GM12878 (cell line): ENCODE measurements at regions not wholly inside any gene's neighbourhood (a gene's known extent, or its start where the extent isn't known, plus 50 kb on each side); places are given as distances from the start of the nearest gene placed in this dataset.

ENCODE experiments used
- ATAC-seq: fragments of 200-7000 bp; cut with Tn5 transposase; 3 replicates; pipeline ENCODE4 v1.9.1; 2020; ENCODE audit warnings: mild to moderate bottlenecking, moderate library complexity
- BruUV-seq: library from RNA; stranded (reverse); fragments of 400-500 nt; replicated peaks from 2 replicates; lab custom pipeline; 2021; lab: Mats Ljungman, UMichigan
- CTCF ChIA-PET: fragments of 300-600 bp; sonication (Branson Sonifier 250); formaldehyde crosslinking; extraction: SDS; loops from one replicate; lab custom pipeline; 2021; ENCODE audit warnings: inconsistent platforms; lab: Yijun Ruan, JAX
- POLR2A ChIA-PET: fragments of 350-600 bp; formaldehyde crosslinking; extraction: SDS; loops from one replicate; lab custom pipeline; 2021; ENCODE audit warnings: inconsistent platforms; lab: Charles Lee
- RAD21 ChIA-PET: fragments of 300-600 bp; sonication (Branson Sonifier 250); formaldehyde crosslinking; loops from one replicate; lab custom pipeline; 2023; ENCODE audit warnings: antibody characterized with exemption; ENCODE audit not compliant: unreplicated experiment; lab: Charles Lee
- SMC1A ChIA-PET: fragments of 300-600 bp; sonication (Branson Sonifier 250); formaldehyde crosslinking; loops from one replicate; lab custom pipeline; 2023; ENCODE audit not compliant: unreplicated experiment, uncharacterized antibody; lab: Charles Lee
- DNase-seq: peaks from one replicate; pipeline ENCODE4 v3.0.0-alpha.2; 2011; ENCODE audit warnings: low read depth, low spot score
- FAIRE-seq: peaks from 3 replicates; lab custom pipeline; 2011; peaks lifted over from hg19 to GRCh38; lab: Jason Lieb, UNC
- H2AFZ ChIP-seq: 2 replicates; pipeline ENCODE4 v1.6.0; 2011; ENCODE audit warnings: low read depth, low read length, control low read depth; ENCODE audit not compliant: control insufficient read depth
- H3K27ac ChIP-seq: 2 replicates; pipeline ENCODE4 v1.5.1; 2011; ENCODE audit warnings: control low read depth; ENCODE audit not compliant: control insufficient read depth, insufficient read depth
- H3K27me3 ChIP-seq, 2 experiments: replicated peaks in 1 of 2; 2 replicates each; pipeline versions ENCODE4 v1.6.0 to v1.6.1; 2011; ENCODE audit warnings: low read length in 1 of 2; ENCODE audit not compliant: control insufficient read depth in 2 of 2, insufficient read depth in 2 of 2
- H3K36me3 ChIP-seq, 2 experiments: 2 replicates each; pipeline ENCODE4 v1.5.1; 2011; ENCODE audit warnings: low read length in 1 of 2; ENCODE audit not compliant: control insufficient read depth in 2 of 2, insufficient read depth in 2 of 2
- H3K4me1 ChIP-seq: 2 replicates; pipeline ENCODE4 v1.6.1; 2011; ENCODE audit warnings: mild to moderate bottlenecking, low read length, moderate library complexity, mixed read lengths; ENCODE audit not compliant: control insufficient read depth, insufficient read depth
- H3K4me2 ChIP-seq: 2 replicates; pipeline ENCODE4 v1.6.0; 2011; ENCODE audit warnings: control low read depth; ENCODE audit not compliant: control insufficient read depth, insufficient read depth
- H3K4me3 ChIP-seq: fragments of 200-600 bp; sonication (generic); 2 replicates; pipeline ENCODE4 v1.5.1; 2016
- H3K79me2 ChIP-seq: 2 replicates; pipeline ENCODE4 v1.6.0; 2011; ENCODE audit warnings: low read length; ENCODE audit not compliant: control insufficient read depth, insufficient read depth
- H3K9ac ChIP-seq: 2 replicates; pipeline ENCODE4 v1.8.0; 2011; ENCODE audit warnings: low read length, control low read depth, mixed read lengths; ENCODE audit not compliant: control insufficient read depth, insufficient read depth
- H3K9me3 ChIP-seq: replicated peaks from 3 replicates; pipeline ENCODE4 v1.5.1; 2011; ENCODE audit warnings: mild to moderate bottlenecking, low read length; ENCODE audit not compliant: control insufficient read depth, insufficient read depth
- H4K20me1 ChIP-seq: 2 replicates; pipeline ENCODE4 v1.6.0; 2011; ENCODE audit not compliant: control insufficient read depth, insufficient read depth
- BRCA1 ChIP-seq: IDR thresholded peaks from 2 replicates; pipeline ENCODE4 v1.6.1; 2011; ENCODE audit warnings: low read depth, low read length, improper control_type of control experiment
- CHD1 ChIP-seq: IDR thresholded peaks from 2 replicates; pipeline ENCODE4 v1.6.1; 2012; ENCODE audit warnings: low read depth, low read length, improper control_type of control experiment
- FOS ChIP-seq: IDR thresholded peaks from 3 replicates; pipeline ENCODE4 v1.6.1; 2011; ENCODE audit warnings: borderline replicate concordance; ENCODE audit not compliant: insufficient read length; ENCODE audit errors: extremely low read depth
- HDAC2 ChIP-seq: fragments of 200-600 bp; sonication (generic); IDR thresholded peaks from 2 replicates; pipeline ENCODE4 v1.6.1; 2017
- JUND ChIP-seq: IDR thresholded peaks from 2 replicates; pipeline ENCODE4 v1.6.1; 2012; ENCODE audit warnings: low read depth, mild to moderate bottlenecking, low read length, improper control_type of control experiment, moderate library complexity
- MXI1 ChIP-seq: fragments of 150-350 bp; IDR thresholded peaks from 2 replicates; pipeline ENCODE4 v1.6.1; 2011; ENCODE audit warnings: low read depth, mild to moderate bottlenecking, inconsistent platforms, low read length, improper control_type of control experiment
- NFIC ChIP-seq: IDR thresholded peaks from 2 replicates; pipeline ENCODE4 v1.6.1; 2012; ENCODE audit warnings: low read depth, mild to moderate bottlenecking, inconsistent platforms, low read length, moderate library complexity
- RELA ChIP-seq: fragments of 450-650 bp; IDR thresholded peaks from 2 replicates; pipeline ENCODE4 v1.8.0; 2014; ENCODE audit warnings: borderline replicate concordance; ENCODE audit not compliant: partially characterized antibody
- SUZ12 ChIP-seq: fragments of 200-600 bp; sonication (generic); IDR thresholded peaks from one replicate; pipeline ENCODE4 v1.6.1; 2018; ENCODE audit warnings: antibody characterized with exemption, mild to moderate bottlenecking; ENCODE audit not compliant: unreplicated experiment
- TCF7 ChIP-seq: IDR thresholded peaks from 2 replicates; pipeline ENCODE4 v1.6.1; 2014; ENCODE audit warnings: antibody characterized with exemption, borderline replicate concordance
- YY1 ChIP-seq: IDR thresholded peaks from 2 replicates; pipeline ENCODE4 v1.6.1; 2011; ENCODE audit warnings: low read depth, mild to moderate bottlenecking, low read length
- WGBS: methylation state at CpG from one replicate; pipeline ENCODE4 v1.1.6; 2016; ENCODE audit warnings: low lambda C conversion rate; ENCODE audit not compliant: insufficient replicate concordance, insufficient coverage; ENCODE audit errors: missing lambda C conversion rate; 5-methylcytosine and 5-hydroxymethylcytosine counted together
- in situ Hi-C: fragments of 300-500 bp; cut with MboI; formaldehyde crosslinking; loops from 9 replicates; pipeline ENCODE4 v1.14.3; 2018; ENCODE audit warnings: mixed read lengths
- intact Hi-C: fragments of 100-400 bp; cut with micrococcal nuclease; formaldehyde crosslinking; loops from one replicate; pipeline ENCODE4 v1.14.2; 2022; ENCODE audit not compliant: unreplicated experiment
- TF ChIP-seq, protein P1 (sequence below): IDR thresholded peaks from 2 replicates; pipeline ENCODE4 v1.6.1; 2012; ENCODE audit warnings: low read depth, low read length, improper control_type of control experiment
- TF ChIP-seq, protein P2 (sequence below): fragments of 450-650 bp; IDR thresholded peaks from 2 replicates; pipeline ENCODE4 v1.6.1; 2016; ENCODE audit warnings: mild to moderate bottlenecking
- TF ChIP-seq, protein P3 (sequence below): fragments of 450-650 bp; IDR thresholded peaks from 2 replicates; pipeline ENCODE4 v1.6.1; 2014; ENCODE audit warnings: mild to moderate bottlenecking
- TF ChIP-seq, protein P4 (sequence below): fragments of 450-650 bp; IDR thresholded peaks from 2 replicates; pipeline ENCODE4 v1.6.1; 2017; ENCODE audit warnings: borderline replicate concordance

DNA sequence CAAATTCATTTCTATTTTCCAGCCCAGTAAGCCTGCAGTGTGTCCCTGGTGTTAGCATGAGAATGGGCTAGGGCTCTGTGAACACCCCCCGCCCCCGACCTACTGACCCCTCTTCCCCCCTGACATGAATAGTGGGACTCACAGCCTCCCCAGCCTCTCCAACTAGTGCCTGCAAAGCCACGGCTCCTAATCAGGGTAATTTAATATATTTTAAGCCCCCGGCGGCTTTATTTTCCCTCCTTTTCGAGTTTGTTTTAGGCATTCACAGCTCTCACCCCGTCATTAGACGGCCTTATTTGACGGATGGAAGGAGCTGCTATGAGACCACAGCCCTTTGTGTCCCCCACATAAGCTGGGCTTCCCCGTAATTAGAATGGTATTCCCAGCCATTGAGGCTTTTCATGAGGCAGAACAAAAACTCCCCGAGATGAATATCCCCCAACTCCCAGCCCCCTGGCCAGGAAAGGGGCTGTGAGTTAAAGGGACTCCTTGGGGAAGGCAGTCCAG is 78.3 kb upstream of the POLG start:
- ChIA-PET SMC1A (no interaction called here), CTCF (interaction anchor here (0.7 to 1.4 kb wide), 2 partner anchors 9 to 56 kb away, joined by 3 to 5 read pairs; no protein-coding TSS in a partner anchor), RAD21 (interaction anchor here (1.0 kb wide), 1 partner anchor 15 kb away, joined by 3 read pairs; no protein-coding TSS in a partner anchor), POLR2A (interaction anchor here (0.6 kb wide), 1 partner anchor 18 kb away, joined by 6 read pairs; no protein-coding TSS in a partner anchor)
- no peak for ATAC-seq
- Histone ChIP-seq H3K4me1 (peaks cover 5% of the 10 kb centered on the region), H2AFZ (no peak overlapping the region), H3K9me3 (no peaks in the 10 kb centered on the region), H3K4me2 (no peak overlapping the region), H3K27me3 (peaks cover 7 to 37% of the 10 kb centered on the region in 2 experiments), H3K9ac (no peak overlapping the region), H3K36me3 (no peaks in the 10 kb centered on the region; a peak in 1 of 4 replicates), H4K20me1 (0 out of 2 replicates have a peak, but pooled peaks cover 2% of the 10 kb centered on the region), H3K4me3 (no peak overlapping the region), H3K79me2 (no peaks in the 10 kb centered on the region), H3K27ac (no peak overlapping the region)
- BruUV-seq = no TSS peak
- FAIRE-seq = no peak
- no peak for TF ChIP-seq CHD1
- no peak for TF ChIP-seq BRCA1
- no peak for TF ChIP-seq NFIC
- no peak for TF ChIP-seq HDAC2
- no peak for TF ChIP-seq YY1
- TF ChIP-seq, protein P1, sequence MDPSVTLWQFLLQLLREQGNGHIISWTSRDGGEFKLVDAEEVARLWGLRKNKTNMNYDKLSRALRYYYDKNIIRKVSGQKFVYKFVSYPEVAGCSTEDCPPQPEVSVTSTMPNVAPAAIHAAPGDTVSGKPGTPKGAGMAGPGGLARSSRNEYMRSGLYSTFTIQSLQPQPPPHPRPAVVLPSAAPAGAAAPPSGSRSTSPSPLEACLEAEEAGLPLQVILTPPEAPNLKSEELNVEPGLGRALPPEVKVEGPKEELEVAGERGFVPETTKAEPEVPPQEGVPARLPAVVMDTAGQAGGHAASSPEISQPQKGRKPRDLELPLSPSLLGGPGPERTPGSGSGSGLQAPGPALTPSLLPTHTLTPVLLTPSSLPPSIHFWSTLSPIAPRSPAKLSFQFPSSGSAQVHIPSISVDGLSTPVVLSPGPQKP = no peak
- no peak for TF ChIP-seq MXI1
- TF ChIP-seq RELA = no peak
- TF ChIP-seq SUZ12 = no peak
- TF ChIP-seq FOS = no peak
- TF ChIP-seq, protein P2, sequence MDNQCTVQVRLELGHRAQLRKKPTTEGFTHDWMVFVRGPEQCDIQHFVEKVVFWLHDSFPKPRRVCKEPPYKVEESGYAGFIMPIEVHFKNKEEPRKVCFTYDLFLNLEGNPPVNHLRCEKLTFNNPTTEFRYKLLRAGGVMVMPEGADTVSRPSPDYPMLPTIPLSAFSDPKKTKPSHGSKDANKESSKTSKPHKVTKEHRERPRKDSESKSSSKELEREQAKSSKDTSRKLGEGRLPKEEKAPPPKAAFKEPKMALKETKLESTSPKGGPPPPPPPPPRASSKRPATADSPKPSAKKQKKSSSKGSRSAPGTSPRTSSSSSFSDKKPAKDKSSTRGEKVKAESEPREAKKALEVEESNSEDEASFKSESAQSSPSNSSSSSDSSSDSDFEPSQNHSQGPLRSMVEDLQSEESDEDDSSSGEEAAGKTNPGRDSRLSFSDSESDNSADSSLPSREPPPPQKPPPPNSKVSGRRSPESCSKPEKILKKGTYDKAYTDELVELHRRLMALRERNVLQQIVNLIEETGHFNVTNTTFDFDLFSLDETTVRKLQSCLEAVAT = no peak
- TF ChIP-seq TCF7 = no peak
- TF ChIP-seq, protein P3, sequence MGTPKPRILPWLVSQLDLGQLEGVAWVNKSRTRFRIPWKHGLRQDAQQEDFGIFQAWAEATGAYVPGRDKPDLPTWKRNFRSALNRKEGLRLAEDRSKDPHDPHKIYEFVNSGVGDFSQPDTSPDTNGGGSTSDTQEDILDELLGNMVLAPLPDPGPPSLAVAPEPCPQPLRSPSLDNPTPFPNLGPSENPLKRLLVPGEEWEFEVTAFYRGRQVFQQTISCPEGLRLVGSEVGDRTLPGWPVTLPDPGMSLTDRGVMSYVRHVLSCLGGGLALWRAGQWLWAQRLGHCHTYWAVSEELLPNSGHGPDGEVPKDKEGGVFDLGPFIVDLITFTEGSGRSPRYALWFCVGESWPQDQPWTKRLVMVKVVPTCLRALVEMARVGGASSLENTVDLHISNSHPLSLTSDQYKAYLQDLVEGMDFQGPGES = no peak
- TF ChIP-seq, protein P4, sequence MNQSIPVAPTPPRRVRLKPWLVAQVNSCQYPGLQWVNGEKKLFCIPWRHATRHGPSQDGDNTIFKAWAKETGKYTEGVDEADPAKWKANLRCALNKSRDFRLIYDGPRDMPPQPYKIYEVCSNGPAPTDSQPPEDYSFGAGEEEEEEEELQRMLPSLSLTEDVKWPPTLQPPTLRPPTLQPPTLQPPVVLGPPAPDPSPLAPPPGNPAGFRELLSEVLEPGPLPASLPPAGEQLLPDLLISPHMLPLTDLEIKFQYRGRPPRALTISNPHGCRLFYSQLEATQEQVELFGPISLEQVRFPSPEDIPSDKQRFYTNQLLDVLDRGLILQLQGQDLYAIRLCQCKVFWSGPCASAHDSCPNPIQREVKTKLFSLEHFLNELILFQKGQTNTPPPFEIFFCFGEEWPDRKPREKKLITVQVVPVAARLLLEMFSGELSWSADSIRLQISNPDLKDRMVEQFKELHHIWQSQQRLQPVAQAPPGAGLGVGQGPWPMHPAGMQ = no peak
- TF ChIP-seq JUND = no peak
- intact Hi-C loops = no loop called here
- no peak for DNase-seq
- WGBS = 2% methylated on average over 11 of the region's 11 CpGs
- in situ Hi-C loops = no loop called here
